ENCODE measurements at regions not wholly inside any gene's neighbourhood (a gene's known extent, or its start where the extent isn't known, plus 50 kb on each side); places are given as distances from the start of the nearest gene placed in this dataset.

DNA sequence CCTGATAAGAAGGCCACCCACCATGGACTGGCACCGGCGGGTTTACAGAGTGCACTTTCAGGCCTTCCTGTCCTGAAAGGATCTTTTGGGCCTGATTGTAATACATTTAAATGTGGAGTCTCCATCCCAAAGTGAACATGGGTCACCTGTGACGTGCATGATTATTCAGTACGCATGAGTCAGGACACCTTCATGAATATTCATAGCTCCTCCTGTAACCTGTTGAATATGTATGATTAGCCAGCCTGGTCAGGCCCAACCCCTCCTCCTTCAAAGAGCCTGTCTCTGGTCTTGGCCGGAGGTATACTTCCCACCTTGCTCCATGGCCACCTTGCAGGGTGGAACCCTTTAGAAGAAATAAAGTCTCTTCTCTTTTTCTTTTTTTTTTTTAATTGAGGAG is 75.9 kb upstream of the NUP50 start:
- no peak overlapping the region for H3K4me2 ChIP-seq (replicated peaks; ENCODE audit: low read depth, low read length, poor library complexity, severe bottlenecking)
- no peak for TF ChIP-seq EZH2 (IDR thresholded peaks at IDR 0.05; ENCODE audit: borderline replicate concordance, insufficient read depth, low read depth, low read length, poor library complexity, severe bottlenecking)
- TF ChIP-seq, protein P1, sequence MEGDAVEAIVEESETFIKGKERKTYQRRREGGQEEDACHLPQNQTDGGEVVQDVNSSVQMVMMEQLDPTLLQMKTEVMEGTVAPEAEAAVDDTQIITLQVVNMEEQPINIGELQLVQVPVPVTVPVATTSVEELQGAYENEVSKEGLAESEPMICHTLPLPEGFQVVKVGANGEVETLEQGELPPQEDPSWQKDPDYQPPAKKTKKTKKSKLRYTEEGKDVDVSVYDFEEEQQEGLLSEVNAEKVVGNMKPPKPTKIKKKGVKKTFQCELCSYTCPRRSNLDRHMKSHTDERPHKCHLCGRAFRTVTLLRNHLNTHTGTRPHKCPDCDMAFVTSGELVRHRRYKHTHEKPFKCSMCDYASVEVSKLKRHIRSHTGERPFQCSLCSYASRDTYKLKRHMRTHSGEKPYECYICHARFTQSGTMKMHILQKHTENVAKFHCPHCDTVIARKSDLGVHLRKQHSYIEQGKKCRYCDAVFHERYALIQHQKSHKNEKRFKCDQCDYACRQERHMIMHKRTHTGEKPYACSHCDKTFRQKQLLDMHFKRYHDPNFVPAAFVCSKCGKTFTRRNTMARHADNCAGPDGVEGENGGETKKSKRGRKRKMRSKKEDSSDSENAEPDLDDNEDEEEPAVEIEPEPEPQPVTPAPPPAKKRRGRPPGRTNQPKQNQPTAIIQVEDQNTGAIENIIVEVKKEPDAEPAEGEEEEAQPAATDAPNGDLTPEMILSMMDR (IDR thresholded peaks at IDR 0.05): no peak
- Mint-ChIP-seq H3K9me3 (ENCODE audit: insufficient read depth) (no peaks in the 10 kb centered on the region), H3K4me1 (no peaks in the 10 kb centered on the region), H3K27ac (no peak overlapping the region), H3K4me3 (no peak overlapping the region), H3K27me3 (peaks cover 30% of the 10 kb centered on the region)
- ChIA-PET POLR2A (no interaction called here), CTCF (no interaction called here)
- H3K27ac ChIP-seq (ENCODE audit: low read length in 2 of 2): no peak overlapping the region
- H2AFZ ChIP-seq (ENCODE audit: insufficient read depth, low read depth, low read length, poor library complexity, severe bottlenecking): no peak overlapping the region
- no CpG with 5 or more reads among the region's 5 CpGs for WGBS (ENCODE audit: insufficient coverage)
- ATAC-seq (ENCODE audit: low read depth) (no peak), DNase-seq (no peak)
- H3K27me3 ChIP-seq (replicated peaks in 1 of 4; ENCODE audit: control extremely low read depth in 1 of 4, control insufficient read depth in 3 of 4, insufficient read depth in 4 of 4, low read length in 3 of 4): peaks cover 0 to 4% (median 2%) of the 10 kb centered on the region in 4 experiments
- H3K36me3 ChIP-seq (replicated peaks in 1 of 2; ENCODE audit: control extremely low read depth in 1 of 2, control insufficient read depth in 1 of 2, extremely low read depth in 1 of 2, insufficient read depth in 2 of 2, low read length in 1 of 2): no peaks in the 10 kb centered on the region
- peaks cover 0 to 10% (median 2%) of the 10 kb centered on the region in 3 donors for H3K9me3 ChIP-seq (ENCODE audit: control extremely low read depth in 1 of 3, control insufficient read depth in 2 of 3, insufficient read depth in 1 of 3, low read length in 2 of 3)
- H3K79me2 ChIP-seq (ENCODE audit: control insufficient read depth, insufficient read depth, low read length): no peaks in the 10 kb centered on the region
- H3K4me1 ChIP-seq (ENCODE audit: control insufficient read depth in 2 of 2, insufficient read depth in 2 of 2, low read length in 2 of 2): no peaks in the 10 kb centered on the region
- H3K4me3 ChIP-seq (ENCODE audit: control extremely low read depth in 1 of 5, extremely low read depth in 1 of 5, insufficient read depth in 1 of 5, low read depth in 2 of 5, low read length in 4 of 5): no peak overlapping the region
- intact Hi-C loops (cut with micrococcal nuclease): no loop called here
- no peaks in the 10 kb centered on the region for H4K20me1 ChIP-seq (ENCODE audit: control insufficient read depth, insufficient read depth, low read length, poor library complexity, severe bottlenecking)
- no peak overlapping the region for H3K9ac ChIP-seq (ENCODE audit: low read length)

DNA sequence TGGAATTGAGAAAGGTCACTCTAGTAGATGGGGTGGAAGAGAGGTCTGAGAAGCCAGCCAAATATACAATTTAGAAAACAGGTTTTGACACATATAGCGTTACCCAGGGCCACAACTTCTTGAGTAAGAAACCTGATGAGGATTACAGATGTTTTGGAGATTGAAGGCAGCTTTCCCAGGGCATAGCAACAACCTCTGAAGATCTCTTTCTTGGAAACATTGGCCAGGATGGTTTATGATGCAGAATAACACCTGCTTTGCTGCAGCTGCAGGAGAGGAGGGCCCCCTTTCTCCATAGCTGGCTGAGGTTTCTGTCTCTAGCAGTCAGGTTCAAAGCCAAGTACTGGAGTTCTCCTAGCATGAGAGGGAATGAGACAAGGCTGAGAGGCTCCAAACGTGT is 75.1 kb upstream of the NUP50 start:
- Histone ChIP-seq H3K9me3 (ENCODE audit: control extremely low read depth in 1 of 3, control insufficient read depth in 2 of 3, insufficient read depth in 1 of 3, low read length in 2 of 3) (peaks cover 0 to 18% (median 2%) of the 10 kb centered on the region in 3 donors), H3K4me3 (ENCODE audit: control extremely low read depth in 1 of 5, extremely low read depth in 1 of 5, insufficient read depth in 1 of 5, low read depth in 2 of 5, low read length in 4 of 5) (no peak overlapping the region), H3K79me2 (ENCODE audit: control insufficient read depth, insufficient read depth, low read length) (no peaks in the 10 kb centered on the region), H3K27me3 (replicated peaks in 1 of 4; ENCODE audit: control extremely low read depth in 1 of 4, control insufficient read depth in 3 of 4, insufficient read depth in 4 of 4, low read length in 3 of 4) (peaks cover 0 to 3% (median 0%) of the 10 kb centered on the region in 4 experiments), H3K9ac (ENCODE audit: low read length) (no peak overlapping the region), H3K27ac (ENCODE audit: low read length in 2 of 2) (no peak overlapping the region), H2AFZ (ENCODE audit: insufficient read depth, low read depth, low read length, poor library complexity, severe bottlenecking) (no peak overlapping the region), H3K4me2 (replicated peaks; ENCODE audit: low read depth, low read length, poor library complexity, severe bottlenecking) (no peak overlapping the region), H3K4me1 (ENCODE audit: control insufficient read depth in 2 of 2, insufficient read depth in 2 of 2, low read length in 2 of 2) (no peaks in the 10 kb centered on the region), H3K36me3 (replicated peaks in 1 of 2; ENCODE audit: control extremely low read depth in 1 of 2, control insufficient read depth in 1 of 2, extremely low read depth in 1 of 2, insufficient read depth in 2 of 2, low read length in 1 of 2) (no peaks in the 10 kb centered on the region), H4K20me1 (ENCODE audit: control insufficient read depth, insufficient read depth, low read length, poor library complexity, severe bottlenecking) (no peaks in the 10 kb centered on the region)
- no peak for ATAC-seq (ENCODE audit: low read depth)
- 67% methylated on average over 1 of the region's 2 CpGs for WGBS (ENCODE audit: insufficient coverage)
- Mint-ChIP-seq H3K27ac (no peak overlapping the region), H3K4me1 (no peaks in the 10 kb centered on the region), H3K27me3 (peaks cover 25% of the 10 kb centered on the region), H3K9me3 (ENCODE audit: insufficient read depth) (no peaks in the 10 kb centered on the region), H3K4me3 (no peak overlapping the region)
- no peak for DNase-seq
- intact Hi-C loops (cut with micrococcal nuclease): no loop called here
- ChIA-PET CTCF (no interaction called here), POLR2A (no interaction called here)
- TF ChIP-seq EZH2 (IDR thresholded peaks at IDR 0.05; ENCODE audit: borderline replicate concordance, insufficient read depth, low read depth, low read length, poor library complexity, severe bottlenecking): no peak
- TF ChIP-seq, protein P1 (IDR thresholded peaks at IDR 0.05): no peak
